A549 (cell line): ENCODE measurements at regions not wholly inside any gene's neighbourhood (a gene's known extent, or its start where the extent isn't known, plus 50 kb on each side); places are given as distances from the start of the nearest gene placed in this dataset.

Experiments used
- BHLHE40 ChIP-seq: IDR thresholded peaks from 2 replicates; pipeline ENCODE4 v1.6.1; 2012; ENCODE audit warnings: low read depth, low read length, inconsistent platforms
- POLR2A ChIP-seq: IDR thresholded peaks from 2 replicates; pipeline ENCODE4 v1.6.1; 2012; ENCODE audit warnings: mild to moderate bottlenecking, low read length
- RAD21 ChIP-seq, 2 experiments: fragments of >200 bp in 1 of 2; sonication (Bioruptor Twin) in 1 of 2; formaldehyde crosslinking in 1 of 2; IDR thresholded peaks in 1 of 2; conservative IDR thresholded peaks in 1 of 2; 2 replicates in 1 of 2; 3 replicates in 1 of 2; pipeline ENCODE4 v1.6.1; 2012 to 2018; ENCODE audit warnings: inconsistent platforms in 1 of 2
- TF ChIP-seq, protein P1 (sequence below): IDR thresholded peaks from 2 replicates; pipeline ENCODE4 v1.6.1; 2012

DNA sequence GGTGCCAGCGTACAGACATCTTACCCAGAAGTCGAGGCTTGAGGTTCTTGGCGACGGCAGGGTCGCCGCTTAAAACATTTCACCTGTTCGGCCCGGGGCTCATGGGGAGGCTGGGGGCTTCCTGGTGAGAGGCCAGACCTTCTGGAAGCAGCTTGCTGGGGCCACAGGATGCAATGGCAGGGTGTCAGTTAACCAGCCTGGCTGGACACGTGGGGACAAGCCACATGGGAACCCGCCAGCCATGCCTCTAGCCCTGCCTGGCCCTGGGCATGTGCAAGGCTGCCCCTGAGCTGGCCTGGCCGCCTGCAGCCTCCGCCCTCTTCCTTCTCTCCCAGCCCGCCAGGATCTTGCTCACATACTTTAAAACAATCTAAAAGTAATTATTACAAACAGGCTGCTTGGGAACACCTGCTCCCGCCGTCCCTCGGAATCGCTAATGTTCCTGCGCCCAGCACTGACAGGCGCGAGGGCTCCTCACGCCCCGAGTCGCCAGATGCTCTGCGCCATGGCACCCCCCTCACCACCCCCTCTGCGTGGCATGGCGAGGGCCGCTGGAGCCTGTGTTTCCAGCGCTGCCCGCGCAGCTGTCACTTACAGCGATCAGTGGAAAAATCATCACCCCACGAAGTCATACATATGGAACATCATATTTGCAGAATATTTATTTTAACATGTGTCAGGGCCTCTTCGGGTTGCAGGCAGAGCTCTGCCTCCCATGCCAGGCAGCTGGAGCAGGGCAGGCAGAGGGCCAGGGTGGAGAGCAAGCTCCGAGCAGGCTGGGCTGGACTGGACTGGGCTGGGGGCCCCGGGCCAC is 188.7 kb upstream of the GSE1 start:
- TF ChIP-seq, protein P1, sequence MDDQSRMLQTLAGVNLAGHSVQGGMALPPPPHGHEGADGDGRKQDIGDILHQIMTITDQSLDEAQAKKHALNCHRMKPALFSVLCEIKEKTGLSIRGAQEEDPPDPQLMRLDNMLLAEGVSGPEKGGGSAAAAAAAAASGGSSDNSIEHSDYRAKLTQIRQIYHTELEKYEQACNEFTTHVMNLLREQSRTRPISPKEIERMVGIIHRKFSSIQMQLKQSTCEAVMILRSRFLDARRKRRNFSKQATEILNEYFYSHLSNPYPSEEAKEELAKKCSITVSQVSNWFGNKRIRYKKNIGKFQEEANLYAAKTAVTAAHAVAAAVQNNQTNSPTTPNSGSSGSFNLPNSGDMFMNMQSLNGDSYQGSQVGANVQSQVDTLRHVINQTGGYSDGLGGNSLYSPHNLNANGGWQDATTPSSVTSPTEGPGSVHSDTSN: no peak
- TF ChIP-seq RAD21 (conservative IDR thresholded peaks at IDR 0.05 in 1 of 2, IDR thresholded peaks at IDR 0.05 in 1 of 2) (no peak), POLR2A (no peak), BHLHE40 (no peak)
